ENCODE measurements at regions not wholly inside any gene's neighbourhood (a gene's known extent, or its start where the extent isn't known, plus 50 kb on each side); places are given as distances from the start of the nearest gene placed in this dataset.

GRCh38 chr2:10190255-10190654 lies 67.7 kb downstream of the RRM2 start (continued):
- TF ChIP-seq JUND (IDR thresholded peaks at IDR 0.05): no peak

GRCh38 chr2:10190737-10191532 lies 68.4 kb downstream of the RRM2 start:
- H3K4me3 ChIP-seq (ENCODE audit: low read depth in 1 of 3, low read length in 3 of 3): no peak overlapping the region
- H3K36me3 ChIP-seq (ENCODE audit: control insufficient read depth in 4 of 4, insufficient read depth in 3 of 4, low read depth in 1 of 4, low read length in 3 of 4): no peaks in the 10 kb centered on the region
- no peak for DNase-seq (ENCODE audit: low spot score)
- H3K4me1 ChIP-seq (ENCODE audit: control insufficient read depth in 4 of 4, insufficient read depth in 4 of 4, low read length in 3 of 4): no peaks in the 10 kb centered on the region
- no peak overlapping the region for H3K27ac ChIP-seq (ENCODE audit: low read depth in 1 of 2, low read length in 2 of 2)
- TF ChIP-seq FOXA1 (IDR thresholded peaks at IDR 0.05) (no peak), REST (IDR thresholded peaks at IDR 0.05) (no peak), ATF3 (IDR thresholded peaks at IDR 0.05) (no peak), TAF1 (conservative IDR thresholded peaks at IDR 0.05) (no peak), YY1 (IDR thresholded peaks at IDR 0.05) (no peak)
- H3K9me3 ChIP-seq (ENCODE audit: control insufficient read depth in 4 of 4, low read length in 3 of 4): no peaks in the 10 kb centered on the region
- no peaks in the 10 kb centered on the region for H3K27me3 ChIP-seq (ENCODE audit: control insufficient read depth in 4 of 4, insufficient read depth in 4 of 4, low read length in 3 of 4)
- 88% methylated on average over 10 of the region's 10 CpGs for WGBS
- H3K9ac ChIP-seq (ENCODE audit: low read depth in 1 of 2, low read length in 2 of 2): no peak overlapping the region

- H3K4me3 ChIP-seq (ENCODE audit: low read depth in 1 of 3, low read length in 3 of 3): no peak overlapping the region
- H3K9ac ChIP-seq (ENCODE audit: low read depth in 1 of 2, low read length in 2 of 2): no peak overlapping the region
- H3K36me3 ChIP-seq (ENCODE audit: control insufficient read depth in 4 of 4, insufficient read depth in 3 of 4, low read depth in 1 of 4, low read length in 3 of 4): no peaks in the 10 kb centered on the region
- no peaks in the 10 kb centered on the region for H3K27me3 ChIP-seq (ENCODE audit: control insufficient read depth in 4 of 4, insufficient read depth in 4 of 4, low read length in 3 of 4)
- no peak overlapping the region for H3K27ac ChIP-seq (ENCODE audit: low read depth in 1 of 2, low read length in 2 of 2)
- no peak for DNase-seq (ENCODE audit: low spot score)
- H3K9me3 ChIP-seq (ENCODE audit: control insufficient read depth in 4 of 4, low read length in 3 of 4): no peaks in the 10 kb centered on the region
- no peak for TF ChIP-seq SP1 (IDR thresholded peaks at IDR 0.05)
- TF ChIP-seq RXRA (IDR thresholded peaks at IDR 0.05): no peak
- TF ChIP-seq NR2F2 (IDR thresholded peaks at IDR 0.05): no peak
- TF ChIP-seq FOXA2 (IDR thresholded peaks at IDR 0.05): no peak
- no peak for TF ChIP-seq ZBTB33 (IDR thresholded peaks at IDR 0.05)
- no peak for TF ChIP-seq RAD21 (IDR thresholded peaks at IDR 0.05)
- TF ChIP-seq TAF1 (conservative IDR thresholded peaks at IDR 0.05): no peak
- no peak for TF ChIP-seq MAX (IDR thresholded peaks at IDR 0.05)
- no peak for TF ChIP-seq CTCF (IDR thresholded peaks at IDR 0.05; ENCODE audit: low read depth, low read length, missing input control)
- 98% methylated on average over 14 of the region's 14 CpGs for WGBS
- H3K4me1 ChIP-seq (ENCODE audit: control insufficient read depth in 4 of 4, insufficient read depth in 4 of 4, low read length in 3 of 4): no peaks in the 10 kb centered on the region
Observed at GRCh38 chr2:10191554-10191953, 69.0 kb downstream of the RRM2 start.

Measured in liver (tissue), 8 donors.